ENCODE measurements at regions not wholly inside any gene's neighbourhood (a gene's known extent, or its start where the extent isn't known, plus 50 kb on each side); places are given as distances from the start of the nearest gene placed in this dataset.

DNA sequence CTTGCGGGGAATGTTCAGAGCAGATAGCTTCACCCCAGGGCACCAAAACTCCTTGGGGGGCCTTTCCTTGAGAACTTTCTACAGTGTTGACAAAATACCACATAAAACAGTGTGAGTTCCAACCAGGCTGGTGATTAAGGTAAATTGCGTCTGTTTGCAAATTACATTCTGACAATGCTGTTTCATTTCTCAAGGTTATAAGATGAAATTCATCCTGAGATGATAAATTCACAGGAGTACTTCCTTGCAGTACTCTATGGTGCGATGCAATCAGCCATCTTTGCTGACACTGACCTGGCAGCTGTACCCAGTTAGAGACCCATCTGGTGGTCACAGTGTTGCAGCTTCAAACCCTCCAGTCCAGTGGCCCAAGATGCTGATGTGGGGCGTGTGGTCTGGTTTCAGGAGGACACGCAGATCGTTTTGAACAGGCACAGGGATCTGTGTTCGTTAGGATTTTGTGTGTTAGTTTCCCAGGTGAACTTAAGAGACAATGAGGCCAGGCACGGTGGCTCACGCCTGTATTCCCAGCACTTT lies 99.5 kb upstream of the SLC66A3 start (continued):
- TF ChIP-seq, protein P1, sequence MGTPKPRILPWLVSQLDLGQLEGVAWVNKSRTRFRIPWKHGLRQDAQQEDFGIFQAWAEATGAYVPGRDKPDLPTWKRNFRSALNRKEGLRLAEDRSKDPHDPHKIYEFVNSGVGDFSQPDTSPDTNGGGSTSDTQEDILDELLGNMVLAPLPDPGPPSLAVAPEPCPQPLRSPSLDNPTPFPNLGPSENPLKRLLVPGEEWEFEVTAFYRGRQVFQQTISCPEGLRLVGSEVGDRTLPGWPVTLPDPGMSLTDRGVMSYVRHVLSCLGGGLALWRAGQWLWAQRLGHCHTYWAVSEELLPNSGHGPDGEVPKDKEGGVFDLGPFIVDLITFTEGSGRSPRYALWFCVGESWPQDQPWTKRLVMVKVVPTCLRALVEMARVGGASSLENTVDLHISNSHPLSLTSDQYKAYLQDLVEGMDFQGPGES (IDR thresholded peaks at IDR 0.05; ENCODE audit: low read depth, low read length), result no peak
- TF ChIP-seq MEF2A (IDR thresholded peaks at IDR 0.05; ENCODE audit: borderline replicate concordance, low read depth), result no peak

DNA sequence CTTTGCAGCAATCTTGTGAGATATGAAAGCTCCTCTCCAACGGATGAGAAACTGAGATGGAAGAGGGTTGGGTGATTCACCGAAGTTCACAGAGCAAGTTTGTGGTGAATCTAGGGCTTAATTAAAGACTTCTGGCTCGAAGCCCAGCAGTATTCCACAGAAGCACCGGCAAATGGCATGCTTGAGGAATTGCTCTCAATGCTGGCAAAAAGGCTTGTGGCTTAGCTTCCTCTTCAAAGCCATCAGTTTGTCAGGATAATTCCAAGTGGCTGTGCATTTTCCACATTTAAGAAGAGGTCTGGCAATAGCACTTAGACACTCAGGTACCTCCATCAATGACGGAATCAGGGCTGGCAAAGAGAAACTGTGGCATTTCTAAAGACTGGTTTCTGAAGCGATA lies 98.7 kb upstream of the SLC66A3 start:
- no peaks in the 10 kb centered on the region for H4K20me1 ChIP-seq (ENCODE audit: insufficient read depth)
- ChIA-PET CTCF (interaction anchor here (0.7 to 2.1 kb wide), 4 partner anchors 26 to 226 kb away, joined by 3 to 7 read pairs (median 6); no protein-coding TSS in a partner anchor), POLR2A (no interaction called here)
- 15% methylated on average over 6 of the region's 6 CpGs for WGBS (ENCODE audit: low lambda C conversion rate)
- no peaks in the 10 kb centered on the region for H3K36me3 ChIP-seq (replicated peaks in 1 of 2; ENCODE audit: control insufficient read depth in 1 of 2, insufficient read depth in 2 of 2, low read length in 1 of 2)
- H3K27me3 ChIP-seq (ENCODE audit: insufficient read depth), result no peaks in the 10 kb centered on the region
- peak overlapping the region; percentile 51 for H3K4me2 ChIP-seq
- H3K27ac ChIP-seq (ENCODE audit: low read depth in 2 of 2, low read length in 1 of 2), result no peak overlapping the region
- no peaks in the 10 kb centered on the region for H3K4me1 ChIP-seq (ENCODE audit: control insufficient read depth in 1 of 2, insufficient read depth in 2 of 2, low read depth in 1 of 2, low read length in 1 of 2)
- no peaks in the 10 kb centered on the region for H3K9me2 ChIP-seq
- no peak overlapping the region for H3K9ac ChIP-seq
- H3K79me2 ChIP-seq (ENCODE audit: insufficient read depth), result no peaks in the 10 kb centered on the region
- no peak overlapping the region for H2AFZ ChIP-seq (ENCODE audit: low read depth)
- 0 out of 2 replicates have a peak, but pooled peaks cover 12% of the 10 kb centered on the region for H3K9me3 ChIP-seq
- DNase-seq, result peak; percentile 42
- peak overlapping the region in 1 of 2 experiments; percentile 0; a peak in 1 of 4 replicates for H3K4me3 ChIP-seq (ENCODE audit: low read depth in 2 of 2, low read length in 1 of 2)
- H3F3A ChIP-seq (replicated peaks; ENCODE audit: insufficient read depth), result peaks cover 7% of the 10 kb centered on the region
- TF ChIP-seq ZBTB33 (IDR thresholded peaks at IDR 0.05; ENCODE audit: borderline replicate concordance, low read depth) (no peak), SIN3A (IDR thresholded peaks at IDR 0.05; ENCODE audit: borderline replicate concordance, low read depth, low read length) (no peak), FOXJ3 (CRISPR knock-in tag; IDR thresholded peaks at IDR 0.05) (no peak), MEF2A (IDR thresholded peaks at IDR 0.05; ENCODE audit: borderline replicate concordance, low read depth) (no peak), RCOR1 (IDR thresholded peaks at IDR 0.05; ENCODE audit: low read length) (no peak), NFIC (IDR thresholded peaks at IDR 0.05; ENCODE audit: borderline replicate concordance) (peak; percentile 93), RFX5 (IDR thresholded peaks at IDR 0.05; ENCODE audit: low read length) (no peak), NRF1 (IDR thresholded peaks at IDR 0.05; ENCODE audit: low read depth, low read length) (no peak), FOXM1 (IDR thresholded peaks at IDR 0.05; ENCODE audit: low read depth) (no peak), USF2 (IDR thresholded peaks at IDR 0.05; ENCODE audit: borderline replicate concordance, low read depth, low read length) (no peak), YY1 (IDR thresholded peaks at IDR 0.05; ENCODE audit: low read depth) (no peak), POLR2AphosphoS5 (IDR thresholded peaks at IDR 0.05; ENCODE audit: low read depth, low read length) (peak; percentile 31; the same call in 1 of the 2 replicates), ELF1 (IDR thresholded peaks at IDR 0.05) (no peak), RAD21 (IDR thresholded peaks at IDR 0.05; ENCODE audit: low read length) (no peak), EP300 (IDR thresholded peaks at IDR 0.05; ENCODE audit: borderline replicate concordance in 1 of 2, low read depth in 1 of 2, low read length in 1 of 2) (peak in 1 of 2 experiments; percentile 34; a peak in 1 of 4 replicates), RXRA (IDR thresholded peaks at IDR 0.05; ENCODE audit: borderline replicate concordance, low read depth) (peak; percentile 66; the same call in 1 of the 2 replicates), EZH2phosphoT487 (IDR thresholded peaks at IDR 0.05; ENCODE audit: borderline replicate concordance, low read depth) (no peak), GATA2 (CRISPR knock-in tag; IDR thresholded peaks at IDR 0.05) (no peak), TAF1 (IDR thresholded peaks at IDR 0.05; ENCODE audit: borderline replicate concordance, low read depth, low read length) (no peak)
- TF ChIP-seq, protein P2, sequence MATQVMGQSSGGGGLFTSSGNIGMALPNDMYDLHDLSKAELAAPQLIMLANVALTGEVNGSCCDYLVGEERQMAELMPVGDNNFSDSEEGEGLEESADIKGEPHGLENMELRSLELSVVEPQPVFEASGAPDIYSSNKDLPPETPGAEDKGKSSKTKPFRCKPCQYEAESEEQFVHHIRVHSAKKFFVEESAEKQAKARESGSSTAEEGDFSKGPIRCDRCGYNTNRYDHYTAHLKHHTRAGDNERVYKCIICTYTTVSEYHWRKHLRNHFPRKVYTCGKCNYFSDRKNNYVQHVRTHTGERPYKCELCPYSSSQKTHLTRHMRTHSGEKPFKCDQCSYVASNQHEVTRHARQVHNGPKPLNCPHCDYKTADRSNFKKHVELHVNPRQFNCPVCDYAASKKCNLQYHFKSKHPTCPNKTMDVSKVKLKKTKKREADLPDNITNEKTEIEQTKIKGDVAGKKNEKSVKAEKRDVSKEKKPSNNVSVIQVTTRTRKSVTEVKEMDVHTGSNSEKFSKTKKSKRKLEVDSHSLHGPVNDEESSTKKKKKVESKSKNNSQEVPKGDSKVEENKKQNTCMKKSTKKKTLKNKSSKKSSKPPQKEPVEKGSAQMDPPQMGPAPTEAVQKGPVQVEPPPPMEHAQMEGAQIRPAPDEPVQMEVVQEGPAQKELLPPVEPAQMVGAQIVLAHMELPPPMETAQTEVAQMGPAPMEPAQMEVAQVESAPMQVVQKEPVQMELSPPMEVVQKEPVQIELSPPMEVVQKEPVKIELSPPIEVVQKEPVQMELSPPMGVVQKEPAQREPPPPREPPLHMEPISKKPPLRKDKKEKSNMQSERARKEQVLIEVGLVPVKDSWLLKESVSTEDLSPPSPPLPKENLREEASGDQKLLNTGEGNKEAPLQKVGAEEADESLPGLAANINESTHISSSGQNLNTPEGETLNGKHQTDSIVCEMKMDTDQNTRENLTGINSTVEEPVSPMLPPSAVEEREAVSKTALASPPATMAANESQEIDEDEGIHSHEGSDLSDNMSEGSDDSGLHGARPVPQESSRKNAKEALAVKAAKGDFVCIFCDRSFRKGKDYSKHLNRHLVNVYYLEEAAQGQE (IDR thresholded peaks at IDR 0.05; ENCODE audit: low read depth, low read length), result 0 out of 2 replicates have a peak, but pooled peaks have one; percentile 24
- TF ChIP-seq, protein P3, sequence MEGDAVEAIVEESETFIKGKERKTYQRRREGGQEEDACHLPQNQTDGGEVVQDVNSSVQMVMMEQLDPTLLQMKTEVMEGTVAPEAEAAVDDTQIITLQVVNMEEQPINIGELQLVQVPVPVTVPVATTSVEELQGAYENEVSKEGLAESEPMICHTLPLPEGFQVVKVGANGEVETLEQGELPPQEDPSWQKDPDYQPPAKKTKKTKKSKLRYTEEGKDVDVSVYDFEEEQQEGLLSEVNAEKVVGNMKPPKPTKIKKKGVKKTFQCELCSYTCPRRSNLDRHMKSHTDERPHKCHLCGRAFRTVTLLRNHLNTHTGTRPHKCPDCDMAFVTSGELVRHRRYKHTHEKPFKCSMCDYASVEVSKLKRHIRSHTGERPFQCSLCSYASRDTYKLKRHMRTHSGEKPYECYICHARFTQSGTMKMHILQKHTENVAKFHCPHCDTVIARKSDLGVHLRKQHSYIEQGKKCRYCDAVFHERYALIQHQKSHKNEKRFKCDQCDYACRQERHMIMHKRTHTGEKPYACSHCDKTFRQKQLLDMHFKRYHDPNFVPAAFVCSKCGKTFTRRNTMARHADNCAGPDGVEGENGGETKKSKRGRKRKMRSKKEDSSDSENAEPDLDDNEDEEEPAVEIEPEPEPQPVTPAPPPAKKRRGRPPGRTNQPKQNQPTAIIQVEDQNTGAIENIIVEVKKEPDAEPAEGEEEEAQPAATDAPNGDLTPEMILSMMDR (IDR thresholded peaks at IDR 0.05), result no peak

All from SK-N-SH (cell line).